ENCODE measurements at regions not wholly inside any gene's neighbourhood (a gene's known extent, or its start where the extent isn't known, plus 50 kb on each side); places are given as distances from the start of the nearest gene placed in this dataset.

DNA sequence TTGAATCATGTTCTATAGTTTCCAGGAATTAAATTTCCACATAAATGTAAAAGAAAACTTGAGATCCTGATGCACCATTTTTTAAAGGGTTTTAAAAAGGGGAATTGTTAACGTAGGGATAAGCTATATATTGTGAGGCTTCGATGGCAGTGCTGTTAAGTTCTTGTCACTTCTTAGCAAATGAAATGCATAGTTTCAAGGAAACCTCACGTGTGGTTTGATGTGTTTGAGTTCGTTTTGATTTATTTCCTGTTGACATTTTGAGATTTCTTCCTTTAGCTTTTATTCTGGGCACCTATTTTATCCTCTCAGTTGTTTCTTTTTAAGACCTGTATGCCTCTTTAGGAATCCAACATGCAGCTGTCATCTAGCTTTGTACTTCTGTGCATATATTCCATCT, 301.0 kb downstream of the DOCK8 start:
- no peak for DNase-seq

DNA sequence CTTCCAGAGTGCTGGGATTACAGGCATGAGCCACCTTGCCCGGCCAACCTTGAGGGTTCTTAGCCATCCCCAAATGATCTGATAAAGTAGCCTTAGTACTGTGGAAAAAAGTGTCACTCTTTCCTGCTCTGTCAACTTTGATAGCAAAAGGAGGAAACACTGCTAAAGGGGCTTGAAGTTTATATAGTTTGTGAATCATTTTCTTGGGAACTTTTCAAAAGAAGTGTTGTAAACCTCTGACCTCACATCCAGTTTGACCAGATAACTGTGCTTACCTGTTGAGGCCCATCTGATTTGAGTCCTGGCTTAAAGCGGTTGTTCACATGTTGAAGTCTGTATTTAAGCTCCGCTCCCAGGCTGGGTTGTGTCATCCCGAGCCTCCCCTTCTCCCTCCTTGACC, 303.3 kb downstream of the DOCK8 start:
- no peak for DNase-seq

DNA sequence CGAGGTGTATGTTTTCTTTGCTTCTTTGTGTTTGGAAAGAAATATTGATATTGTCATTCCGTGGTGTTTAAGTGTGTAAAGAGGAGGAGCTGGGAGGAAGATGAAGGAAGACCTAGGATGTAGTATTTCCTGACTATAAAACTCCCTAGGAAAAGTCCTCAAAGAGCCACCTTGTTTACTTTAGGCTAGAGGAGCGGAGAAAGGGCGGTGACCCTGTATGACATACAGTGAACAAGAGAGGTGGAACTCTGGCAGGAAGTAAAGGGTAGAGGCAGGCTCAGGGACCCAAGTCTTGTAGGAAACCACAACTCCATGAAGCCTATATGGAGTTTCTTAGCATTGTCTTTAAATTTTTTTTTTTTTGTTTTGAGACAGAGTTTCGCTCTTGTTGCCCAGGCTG, 303.9 kb downstream of the DOCK8 start:
- no peak for DNase-seq

DNA sequence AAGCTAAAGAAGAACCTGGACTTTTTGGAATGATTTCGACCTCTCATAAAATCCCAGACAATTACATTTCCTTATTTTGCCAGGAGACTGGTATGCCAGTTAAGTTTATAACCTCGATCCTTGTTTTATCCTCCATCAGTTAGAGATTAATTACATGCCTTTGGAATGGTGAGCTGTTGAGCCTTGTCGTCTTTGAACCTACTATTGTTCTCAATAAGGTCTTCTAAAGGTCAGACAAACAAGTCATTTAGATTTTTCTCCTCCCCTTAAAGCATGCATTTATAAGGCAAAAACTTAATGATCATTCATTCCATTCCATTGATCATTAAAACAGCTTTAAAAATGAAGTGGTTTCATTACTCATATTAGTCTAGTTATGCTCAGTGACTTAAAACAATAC, 304.9 kb downstream of the DOCK8 start:
- no peak for DNase-seq

DNA sequence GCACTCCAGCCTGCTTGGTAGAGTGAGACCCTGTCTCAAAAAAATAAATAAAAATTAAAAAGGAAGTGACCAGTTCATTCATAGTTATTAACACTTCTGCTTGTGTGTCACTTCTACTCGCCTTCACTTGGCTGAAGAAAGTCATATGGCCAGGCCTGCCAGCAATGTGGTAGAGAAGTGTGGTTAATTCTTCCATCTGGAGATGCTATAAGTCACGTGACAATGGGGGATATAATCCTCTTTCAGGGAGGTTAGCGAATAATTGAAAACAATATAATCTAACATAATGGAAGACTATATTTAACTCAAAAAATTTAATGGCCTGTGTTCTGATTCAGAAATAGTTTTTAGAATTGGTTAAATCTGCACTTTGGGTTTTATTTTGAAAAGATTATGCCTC, 305.6 kb downstream of the DOCK8 start:
- no peak for DNase-seq

DNA sequence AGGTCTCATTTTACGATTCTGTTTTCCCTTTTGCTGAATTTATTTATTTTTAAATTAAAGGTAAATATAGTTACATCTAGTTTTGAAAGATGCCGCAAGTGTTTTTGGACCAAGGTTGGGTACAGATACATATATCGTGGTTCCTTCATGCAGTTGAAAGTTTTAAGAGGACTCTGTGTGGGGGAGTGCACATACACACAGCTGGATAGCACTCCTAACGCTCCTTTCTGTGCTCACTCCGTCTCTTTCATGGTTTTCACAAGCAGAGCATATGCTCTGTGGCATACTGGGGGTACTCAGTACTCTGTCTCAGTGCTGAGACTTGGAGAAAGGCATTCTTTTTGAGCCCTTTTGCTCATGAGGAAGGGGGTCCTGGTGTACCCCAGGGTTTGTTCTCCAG, 307.5 kb downstream of the DOCK8 start:
- DNase-seq: no peak

DNA sequence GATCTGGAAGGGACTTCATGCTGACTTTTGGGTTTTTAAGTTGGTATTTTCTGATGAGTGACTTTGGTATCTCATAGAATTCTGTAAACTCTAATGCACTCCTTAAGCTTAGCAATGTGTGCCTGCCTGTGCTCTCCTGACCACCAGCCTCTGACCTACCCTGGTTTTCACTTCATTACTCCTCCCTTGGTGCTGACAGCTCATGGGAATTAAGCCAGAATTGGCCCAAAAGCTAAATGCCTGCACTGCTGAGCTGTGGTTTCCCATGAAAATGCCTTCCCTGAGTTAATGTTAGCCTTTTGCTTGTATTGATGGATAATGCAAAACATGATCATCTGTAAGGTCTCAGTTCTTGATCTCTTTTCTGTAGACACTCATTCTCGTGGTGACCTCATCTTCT, 308.0 kb downstream of the DOCK8 start:
- DNase-seq: no peak

DNA sequence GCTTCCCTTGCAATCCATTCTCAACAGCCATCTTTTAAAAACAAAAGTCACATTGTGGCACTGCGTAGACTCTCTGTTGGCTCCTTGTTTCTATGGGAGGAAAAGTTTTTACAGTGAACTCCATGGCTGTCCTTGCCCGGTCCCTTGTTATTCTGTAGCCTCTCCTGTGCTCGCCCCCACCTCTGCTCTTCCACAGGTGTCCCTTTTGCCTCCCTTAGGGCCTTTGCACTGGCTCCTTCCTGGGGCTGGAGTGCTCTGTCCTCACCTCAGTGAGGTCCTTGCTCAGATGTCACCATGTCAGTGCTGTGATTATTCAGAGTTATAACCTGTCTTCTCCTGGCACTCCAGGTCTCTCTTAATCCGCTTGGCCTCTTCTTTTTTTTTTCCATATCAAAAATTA, 308.8 kb downstream of the DOCK8 start:
- no peak for DNase-seq

DNA sequence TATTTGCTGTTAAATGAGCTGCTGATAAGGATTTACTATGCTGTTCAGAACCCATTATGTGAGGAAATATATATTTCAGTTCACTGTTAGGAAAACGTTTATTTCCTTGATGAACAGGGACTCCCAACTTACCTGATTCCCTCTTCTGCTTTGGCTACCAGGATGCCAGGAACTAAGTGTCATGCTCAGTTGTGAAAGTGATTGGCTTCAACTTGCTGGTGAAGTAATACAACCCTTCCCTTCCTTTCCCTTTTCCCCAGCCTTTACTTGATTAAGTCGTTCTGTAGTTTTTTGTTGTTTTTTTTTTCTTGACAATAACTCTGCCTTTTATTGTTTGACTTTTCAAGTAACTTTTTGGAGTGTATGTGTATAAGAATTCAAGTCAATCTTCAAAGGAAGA, 309.3 kb downstream of the DOCK8 start:
- DNase-seq: no peak

DNA sequence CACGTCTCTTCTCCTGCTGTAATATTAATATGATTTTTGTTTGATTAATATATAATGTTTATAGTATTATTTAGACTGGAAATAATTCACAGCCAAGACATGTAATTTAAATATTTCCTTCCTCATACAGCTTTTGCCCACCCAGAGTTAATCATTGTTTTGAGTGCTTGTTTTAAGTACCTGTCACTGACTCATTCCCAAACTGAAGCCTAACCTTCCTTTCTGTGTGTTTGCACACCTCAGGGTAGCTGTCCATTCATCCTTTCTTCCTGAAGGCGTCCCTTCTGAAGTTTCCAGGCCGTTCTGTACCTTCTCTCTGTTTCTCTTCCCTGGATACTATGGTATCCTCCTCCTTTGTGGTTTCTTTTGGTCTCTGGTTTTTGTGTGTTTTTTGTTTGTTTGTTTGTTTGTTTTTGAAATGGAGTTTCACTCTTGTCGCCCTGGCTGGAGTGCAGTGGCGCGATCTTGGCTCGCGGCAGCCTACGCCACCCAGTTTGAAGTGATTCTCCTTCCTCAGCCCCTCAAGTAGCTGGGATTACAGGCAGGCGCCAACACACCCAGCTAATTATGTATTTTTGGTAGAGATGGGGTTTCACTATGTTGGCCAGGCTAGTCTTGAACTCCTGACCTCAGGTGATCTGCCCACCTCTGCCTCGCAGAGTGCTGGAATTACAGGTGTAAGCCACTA, 312.4 kb downstream of the DOCK8 start:
- no peak for DNase-seq

DNA sequence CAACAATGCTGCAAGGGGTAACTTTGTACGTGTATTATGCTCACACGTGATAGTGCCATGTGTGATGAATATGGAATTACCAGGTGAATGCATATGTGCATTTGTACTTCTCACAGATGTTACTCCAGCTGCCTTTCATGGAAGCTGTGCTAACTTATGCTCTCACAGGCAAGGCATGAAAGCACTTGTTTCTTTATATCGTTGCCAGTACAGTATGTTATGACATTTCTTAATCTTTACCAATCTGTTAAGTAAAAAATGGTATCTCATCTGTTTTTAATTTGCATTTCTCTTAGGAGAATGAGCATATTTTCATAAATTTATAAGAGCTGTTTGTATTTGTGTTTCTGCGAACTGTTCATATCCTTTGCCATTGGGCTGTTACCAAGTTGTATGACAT, 311.8 kb upstream of the DMRT1 start:
- peak; percentile 60 for DNase-seq

DNA sequence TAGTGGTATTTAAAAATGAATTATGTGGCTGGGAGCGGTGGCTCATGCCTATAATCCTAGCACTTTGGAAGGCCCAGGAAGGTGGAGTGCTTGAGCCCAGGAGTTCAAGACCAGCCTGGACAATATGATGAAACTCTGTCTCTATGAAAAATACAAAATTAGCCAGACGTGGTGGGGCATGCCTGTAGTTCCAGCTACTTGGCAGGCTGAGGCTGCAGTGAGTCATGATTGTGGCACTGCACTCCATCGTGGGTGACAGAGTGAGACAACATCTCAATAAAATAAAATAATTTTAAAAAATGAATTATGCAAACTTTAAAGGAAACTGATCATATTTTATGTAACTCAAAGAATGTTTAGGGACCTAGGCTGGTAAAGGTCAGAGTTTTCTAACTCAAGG, 310.8 kb upstream of the DMRT1 start:
- DNase-seq: no peak

DNA sequence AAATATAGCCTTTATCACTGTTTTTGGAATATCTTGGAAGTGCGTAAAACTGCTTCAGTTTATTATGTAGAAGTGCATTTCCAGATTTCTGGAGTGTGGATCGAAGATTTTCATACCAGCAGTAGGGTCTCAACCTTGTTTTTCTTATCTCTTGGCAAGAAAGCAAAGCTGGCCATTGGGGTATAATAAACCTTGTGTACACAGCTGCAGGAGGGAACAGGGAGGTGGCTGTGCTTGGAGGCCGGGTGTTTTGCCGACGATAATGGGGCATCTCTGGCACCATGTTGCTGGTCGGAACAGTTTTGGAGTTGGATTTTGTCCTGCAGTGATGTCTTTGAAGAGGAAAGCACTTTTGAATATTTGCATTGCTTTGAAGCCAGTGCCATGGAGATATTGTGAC, 308.8 kb upstream of the DMRT1 start:
- DNase-seq: no peak

DNA sequence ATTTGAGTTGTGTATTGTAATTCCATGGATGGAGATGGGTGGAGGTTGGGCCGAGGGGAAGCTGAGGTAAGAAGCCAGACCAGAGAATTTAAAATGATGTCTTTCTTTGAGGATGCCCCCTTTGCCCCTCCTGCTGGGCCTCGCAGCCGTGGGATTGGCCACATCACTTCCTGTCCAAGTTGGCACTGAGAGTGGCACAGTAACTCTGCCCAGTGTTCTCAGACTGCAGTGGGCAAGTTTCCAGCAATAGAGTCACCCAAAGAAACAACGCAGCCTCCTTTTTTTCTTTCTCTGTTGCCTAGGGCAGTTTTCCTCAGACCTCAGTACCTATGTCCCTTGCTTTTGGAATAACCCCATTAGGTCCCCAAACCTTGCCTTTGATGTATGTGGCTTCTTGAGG, 306.6 kb upstream of the DMRT1 start:
- DNase-seq: no peak

DNA sequence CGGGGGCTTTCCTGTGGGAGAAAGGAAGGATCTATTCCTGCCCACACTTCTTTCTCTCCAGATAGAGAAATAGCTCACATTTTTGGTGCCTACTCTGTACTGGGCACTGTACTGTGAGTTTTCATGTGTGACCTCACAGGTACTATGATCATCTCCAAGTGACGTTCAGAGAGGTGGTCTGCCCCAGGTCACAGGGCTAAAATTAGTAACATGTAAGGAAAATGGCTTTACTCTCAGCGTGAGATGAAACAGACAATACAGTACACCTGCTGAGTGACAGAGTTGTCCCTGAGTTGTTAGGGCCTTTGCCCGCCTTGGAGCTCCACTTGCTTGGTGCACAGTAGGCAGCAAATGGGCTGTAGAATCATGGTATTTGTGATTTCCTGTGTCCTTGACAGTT, 306.1 kb upstream of the DMRT1 start:
- no peak for DNase-seq

DNA sequence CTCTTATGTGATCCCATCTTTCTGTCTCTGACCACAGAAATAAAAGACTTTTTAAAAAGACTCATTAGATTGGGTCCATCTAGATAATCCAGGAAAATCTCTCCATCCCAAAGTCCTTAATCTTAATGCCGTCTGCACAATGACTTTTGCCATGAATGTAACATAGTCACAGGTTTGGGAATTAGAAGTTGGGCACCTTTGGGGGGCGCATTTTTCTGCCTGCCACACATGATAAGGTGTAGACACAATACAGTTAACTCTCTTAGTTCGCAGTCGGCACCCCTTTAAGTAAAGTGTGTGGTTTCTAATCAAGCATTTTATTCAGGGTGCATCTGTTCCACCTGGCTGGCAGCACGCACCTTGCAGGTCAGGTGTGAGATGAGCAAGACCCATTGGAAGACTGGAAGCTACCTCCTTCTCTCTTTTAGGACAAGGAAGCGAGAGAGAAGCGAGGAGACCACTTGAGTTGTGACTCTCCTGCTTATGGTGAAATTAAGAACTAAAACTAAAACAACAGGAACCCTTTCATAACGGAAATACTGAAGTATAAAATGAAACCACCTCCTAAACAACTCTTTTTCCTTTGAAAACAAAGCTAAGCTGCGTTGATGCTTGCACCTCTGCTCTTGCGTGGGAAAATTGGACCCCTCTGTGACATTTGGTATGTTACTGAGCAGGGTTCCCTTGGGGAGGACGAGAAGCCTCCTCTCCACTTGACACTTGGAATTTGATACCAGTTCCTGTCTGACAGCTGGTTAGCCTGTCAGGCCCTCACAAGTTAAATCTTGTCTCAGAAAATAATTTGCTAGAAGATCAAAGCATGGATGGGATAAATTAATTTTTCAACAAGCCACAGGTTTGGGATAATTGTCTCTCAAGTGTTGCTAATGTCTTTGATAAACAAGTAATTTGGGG, 304.6 kb upstream of the DMRT1 start:
- DNase-seq: no peak

DNA sequence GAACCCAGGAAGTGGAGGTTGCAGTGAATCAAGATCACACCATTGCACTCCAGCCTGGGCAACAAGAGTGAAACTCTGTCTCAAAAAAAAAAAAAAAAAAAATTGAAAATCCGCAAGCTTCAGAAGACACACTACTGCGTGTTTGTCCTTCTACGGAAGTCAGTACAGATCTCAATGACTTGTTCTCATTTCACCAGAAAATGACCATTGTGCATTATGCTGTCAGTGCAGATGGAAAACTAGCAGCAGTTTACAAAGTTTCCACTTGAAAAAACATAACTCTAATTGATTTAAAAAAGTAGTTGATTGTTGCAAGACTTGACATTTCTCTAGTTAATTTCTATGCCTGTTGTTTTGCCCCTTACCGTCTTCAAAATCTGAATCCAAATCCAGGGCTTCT, 298.0 kb upstream of the DMRT1 start:
- no peak for DNase-seq

DNA sequence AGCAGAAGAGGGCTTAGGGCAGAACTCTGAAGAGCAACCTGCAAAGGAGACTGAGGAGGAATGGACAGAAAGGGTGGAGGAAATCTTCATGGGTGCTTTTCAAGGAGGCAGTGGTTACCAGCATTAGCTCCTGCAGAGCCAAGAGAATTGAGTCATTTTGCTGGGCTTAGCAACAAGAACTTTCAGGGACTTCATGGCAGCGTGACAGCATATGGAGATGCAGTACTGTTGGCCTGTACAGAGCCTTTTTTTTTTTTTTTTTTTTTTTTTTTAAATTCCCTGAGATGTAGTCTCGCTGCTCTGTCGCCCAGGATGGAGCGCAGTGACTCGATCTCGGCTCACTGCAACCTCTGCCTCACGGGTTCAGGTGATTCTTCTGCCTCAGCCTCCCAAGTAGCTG, 296.0 kb upstream of the DMRT1 start:
- peak; percentile 66 for DNase-seq

DNA sequence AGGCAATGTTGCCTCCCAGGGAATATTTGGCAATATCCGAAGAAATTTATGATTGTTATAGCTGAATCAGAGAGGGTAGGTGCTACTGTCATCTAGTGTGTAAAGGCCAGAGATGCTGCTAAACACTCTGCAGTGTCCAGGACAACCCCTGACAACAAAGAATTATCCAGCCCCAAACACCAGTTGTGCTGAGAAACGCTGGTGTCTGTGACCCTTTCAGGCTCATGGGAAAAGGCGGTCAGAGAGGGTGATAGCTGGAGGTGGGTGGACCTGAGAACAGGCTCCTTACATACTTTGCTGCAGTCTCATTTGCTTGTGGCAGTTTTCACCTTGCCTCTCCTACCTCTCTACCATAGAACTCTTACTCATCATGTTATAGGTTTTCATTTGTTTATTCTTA, 295.3 kb upstream of the DMRT1 start:
- no peak for DNase-seq

DNA sequence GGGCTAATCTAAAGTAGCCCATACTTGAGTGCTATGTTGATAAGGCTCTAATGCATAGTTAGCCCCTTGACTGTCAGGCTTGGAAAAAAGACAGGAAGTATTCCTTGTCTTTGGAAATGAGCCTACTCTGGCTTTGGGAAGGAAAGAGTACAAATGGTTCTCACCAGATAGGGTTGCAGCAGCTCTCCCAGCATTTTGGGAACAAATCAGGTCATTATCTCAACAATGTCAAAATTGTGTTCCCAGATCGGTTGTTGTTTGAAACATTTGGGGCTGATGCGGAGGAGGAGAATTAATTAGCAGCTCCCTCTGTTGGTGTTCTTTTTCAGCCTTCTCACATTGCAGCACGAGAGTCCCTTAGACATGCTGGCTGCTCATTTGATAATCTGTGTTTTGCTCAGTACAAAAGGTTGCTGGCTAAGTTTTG, 294.7 kb upstream of the DMRT1 start:
- peak; percentile 69 for DNase-seq

DNA sequence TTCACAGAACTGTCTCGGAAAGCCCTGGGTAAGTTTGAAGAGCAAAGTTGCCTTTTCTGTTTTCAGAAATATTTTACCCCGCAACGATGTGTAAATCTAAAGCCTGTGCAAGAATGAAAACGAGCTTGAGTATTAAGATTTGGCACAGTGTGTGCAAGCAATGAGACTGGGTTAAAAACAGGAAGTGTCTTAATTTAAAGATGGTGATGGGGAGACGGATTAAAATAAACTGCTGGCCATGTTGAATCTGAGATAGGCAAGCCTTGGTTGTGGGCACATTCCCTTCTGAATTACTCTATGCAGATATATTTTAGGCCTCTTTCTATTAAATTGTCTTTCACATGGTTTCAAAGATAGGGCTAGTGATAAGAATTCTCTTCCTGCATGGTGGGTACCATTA, 294.2 kb upstream of the DMRT1 start:
- DNase-seq: no peak

DNA sequence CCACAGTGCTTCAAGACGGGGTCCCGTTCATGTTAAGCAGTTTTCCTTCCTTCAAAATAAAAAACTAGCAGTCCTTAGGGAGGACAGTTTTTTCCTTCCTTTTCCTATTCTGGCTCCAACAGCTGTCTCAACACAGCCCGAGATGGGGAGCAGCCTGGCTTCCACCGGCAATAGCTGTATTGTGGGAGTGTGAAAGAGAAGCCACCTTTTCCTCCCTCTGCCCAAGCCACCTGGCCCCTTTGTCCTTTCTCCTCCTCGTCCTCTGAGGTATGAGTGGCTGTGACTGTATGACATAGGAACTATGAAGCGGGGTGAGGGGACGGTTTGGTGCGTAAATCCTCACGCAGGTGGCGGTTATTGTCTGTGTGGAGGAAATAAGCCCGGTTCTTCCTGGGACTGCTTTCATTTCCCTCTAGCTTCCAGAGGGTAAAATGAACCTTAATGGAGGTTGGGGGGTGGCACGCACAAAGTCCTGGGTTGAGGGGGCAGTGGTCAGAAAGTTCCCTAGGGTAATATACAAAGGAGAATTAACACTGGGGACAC, 292.0 kb upstream of the DMRT1 start:
- DNase-seq: no peak

DNA sequence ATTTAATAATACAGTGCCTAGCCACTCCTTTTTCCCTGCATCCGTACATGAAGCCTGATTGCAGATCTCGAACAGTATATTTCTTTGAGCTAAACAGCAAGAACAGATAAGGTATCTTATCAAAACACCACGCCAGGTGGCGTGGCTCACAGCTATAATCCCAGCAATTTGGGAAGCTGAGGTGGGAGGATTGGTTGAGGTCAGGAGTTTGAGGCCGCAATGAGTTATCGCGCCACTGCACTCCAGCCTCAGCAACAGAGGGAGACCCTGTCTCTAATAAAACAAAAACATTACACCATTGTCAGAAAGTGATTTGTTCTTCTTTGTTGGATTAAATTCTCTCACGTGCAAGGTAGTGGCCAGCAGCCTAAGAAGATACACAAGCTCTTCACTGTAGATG, 291.2 kb upstream of the DMRT1 start:
- no peak for DNase-seq
